ENCODE measurements at regions not wholly inside any gene's neighbourhood (a gene's known extent, or its start where the extent isn't known, plus 50 kb on each side); places are given as distances from the start of the nearest gene placed in this dataset.
"Not testable (repeated sequence)": the region's sequence is repeated elsewhere in the genome, so short reads cannot be mapped to it uniquely, and the experiment has no call there.

DNA sequence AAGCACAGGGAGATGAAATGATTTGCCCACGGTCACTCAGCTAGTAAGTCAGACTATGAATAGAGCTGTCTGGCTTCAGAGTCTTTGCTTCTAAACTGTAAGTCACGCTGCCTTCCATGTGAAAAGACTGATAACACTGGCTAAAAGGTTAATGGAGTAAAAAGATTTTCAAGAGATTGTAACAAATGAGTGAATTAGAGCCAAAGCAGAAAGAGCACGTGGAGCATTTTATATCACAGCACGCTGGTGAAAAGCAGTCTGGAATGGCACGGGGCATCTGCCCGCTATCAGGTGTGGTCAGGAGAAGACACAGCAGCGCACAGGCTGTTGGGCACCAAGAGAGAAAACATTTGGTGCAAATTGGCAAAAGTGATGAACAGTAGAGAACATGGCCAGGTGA lies 144.8 kb upstream of the GALNT2 start:
- Histone ChIP-seq H3K9me3 (ENCODE audit: low read depth) (no peaks in the 10 kb centered on the region), H3K27me3 (replicated peaks; ENCODE audit: insufficient read depth) (no peaks in the 10 kb centered on the region), H3K36me3 (ENCODE audit: low read depth) (no peaks in the 10 kb centered on the region), H3F3A (ENCODE audit: insufficient read depth) (no peaks in the 10 kb centered on the region), H3K9ac (no peak overlapping the region), H3K4me2 (ENCODE audit: unreplicated experiment) (no peak overlapping the region), H3K9me2 (ENCODE audit: insufficient read depth) (no peaks in the 10 kb centered on the region), H2AFZ (no peak overlapping the region), H3K79me2 (ENCODE audit: insufficient read depth) (no peaks in the 10 kb centered on the region), H3K27ac (no peak overlapping the region), H4K20me1 (ENCODE audit: insufficient read depth) (no peaks in the 10 kb centered on the region), H3K4me1 (ENCODE audit: insufficient read depth) (no peaks in the 10 kb centered on the region), H3K4me3 (no peak overlapping the region)
- TF ChIP-seq EZH2 (IDR thresholded peaks at IDR 0.05; ENCODE audit: insufficient read depth, poor library complexity, severe bottlenecking) (no peak), EZH2phosphoT487 (IDR thresholded peaks at IDR 0.05; ENCODE audit: insufficient read depth, low read depth) (no peak)
- in situ Hi-C loops (cut with MboI), result no loop called here
- WGBS, 2 experiments (ENCODE audit: low coverage in 1 of 2, low lambda C conversion rate in 2 of 2, missing lambda C conversion rate in 2 of 2), result 38 to 42% methylated on average over 7 of the region's 7 CpGs
- no peak for DNase-seq

DNA sequence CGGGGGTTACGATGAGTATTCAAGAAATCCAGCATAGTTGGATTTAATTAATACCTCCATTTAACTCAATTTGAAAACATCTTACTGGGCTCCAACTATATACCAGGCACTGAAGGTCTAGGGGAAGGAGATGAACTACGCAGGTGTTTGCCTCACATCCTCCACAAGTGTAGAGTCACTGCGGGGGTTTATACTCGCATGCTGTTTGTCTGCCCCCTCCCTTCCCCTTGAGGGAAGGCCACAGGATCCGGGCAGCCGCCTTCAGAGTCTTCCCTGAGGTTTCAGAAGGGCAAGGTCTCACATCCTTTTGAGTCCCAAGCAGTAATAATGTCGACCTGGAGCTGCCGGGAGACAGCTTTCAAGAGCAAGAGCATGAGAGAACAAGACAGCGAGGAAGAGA lies 142.4 kb upstream of the GALNT2 start:
- no peak overlapping the region for H3K4me3 ChIP-seq
- H3K36me3 ChIP-seq (ENCODE audit: low read depth), result no peaks in the 10 kb centered on the region
- no peak overlapping the region for H3K27ac ChIP-seq
- TF ChIP-seq EZH2 (IDR thresholded peaks at IDR 0.05; ENCODE audit: insufficient read depth, poor library complexity, severe bottlenecking) (no peak), EZH2phosphoT487 (IDR thresholded peaks at IDR 0.05; ENCODE audit: insufficient read depth, low read depth) (no peak)
- H3K9me3 ChIP-seq (ENCODE audit: low read depth), result no peaks in the 10 kb centered on the region
- in situ Hi-C loops (cut with MboI), result no loop called here
- H4K20me1 ChIP-seq (ENCODE audit: insufficient read depth), result no peaks in the 10 kb centered on the region
- DNase-seq, result no peak
- no peaks in the 10 kb centered on the region for H3F3A ChIP-seq (ENCODE audit: insufficient read depth)
- WGBS, 2 experiments (ENCODE audit: low coverage in 1 of 2, low lambda C conversion rate in 2 of 2, missing lambda C conversion rate in 2 of 2), result 56 to 58% methylated on average over 10 of the region's 10 CpGs
- no peaks in the 10 kb centered on the region for H3K9me2 ChIP-seq (ENCODE audit: insufficient read depth)
- no peak overlapping the region for H2AFZ ChIP-seq
- no peaks in the 10 kb centered on the region for H3K27me3 ChIP-seq (replicated peaks; ENCODE audit: insufficient read depth)
- no peaks in the 10 kb centered on the region for H3K79me2 ChIP-seq (ENCODE audit: insufficient read depth)
- H3K9ac ChIP-seq, result no peak overlapping the region
- H3K4me2 ChIP-seq (ENCODE audit: unreplicated experiment), result no peak overlapping the region
- H3K4me1 ChIP-seq (ENCODE audit: insufficient read depth), result no peaks in the 10 kb centered on the region

DNA sequence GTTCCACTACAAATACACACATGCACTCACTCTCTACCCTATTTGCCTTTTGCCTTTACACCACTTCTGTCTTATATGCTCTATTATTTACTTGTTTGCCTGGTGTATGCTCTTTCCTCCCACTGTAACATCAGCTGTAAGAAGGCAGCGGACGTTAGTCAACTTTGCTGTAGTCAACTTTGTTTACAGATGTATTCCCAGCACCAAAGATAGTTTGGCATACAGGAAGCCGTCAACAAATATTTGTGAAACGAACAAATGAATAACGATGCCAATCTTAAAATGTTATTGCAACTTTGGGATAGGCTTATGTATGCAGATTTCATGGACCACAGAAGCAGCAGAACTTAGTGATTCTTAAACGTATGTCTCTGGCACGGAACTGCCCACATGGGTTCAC lies 138.3 kb upstream of the GALNT2 start:
- no peak overlapping the region for H3K27ac ChIP-seq
- H3K9me3 ChIP-seq (ENCODE audit: low read depth), result no peaks in the 10 kb centered on the region
- no peaks in the 10 kb centered on the region for H3K27me3 ChIP-seq (replicated peaks; ENCODE audit: insufficient read depth)
- H3K4me1 ChIP-seq (ENCODE audit: insufficient read depth), result no peaks in the 10 kb centered on the region
- no peak for TF ChIP-seq EZH2 (IDR thresholded peaks at IDR 0.05; ENCODE audit: insufficient read depth, poor library complexity, severe bottlenecking)
- no peak for TF ChIP-seq EZH2phosphoT487 (IDR thresholded peaks at IDR 0.05; ENCODE audit: insufficient read depth, low read depth)
- no peaks in the 10 kb centered on the region for H3F3A ChIP-seq (ENCODE audit: insufficient read depth)
- in situ Hi-C loops (cut with MboI), result no loop called here
- no peak overlapping the region for H3K4me3 ChIP-seq
- no peak for DNase-seq
- no peaks in the 10 kb centered on the region for H4K20me1 ChIP-seq (ENCODE audit: insufficient read depth)
- no peak overlapping the region for H2AFZ ChIP-seq
- no peak overlapping the region for H3K4me2 ChIP-seq (ENCODE audit: unreplicated experiment)
- 55 to 58% methylated on average over 7 of the region's 7 CpGs for WGBS, 2 experiments (ENCODE audit: low coverage in 1 of 2, low lambda C conversion rate in 2 of 2, missing lambda C conversion rate in 2 of 2)
- no peaks in the 10 kb centered on the region for H3K9me2 ChIP-seq (ENCODE audit: insufficient read depth)
- H3K9ac ChIP-seq, result no peak overlapping the region
- H3K79me2 ChIP-seq (ENCODE audit: insufficient read depth), result no peaks in the 10 kb centered on the region
- no peaks in the 10 kb centered on the region for H3K36me3 ChIP-seq (ENCODE audit: low read depth)

DNA sequence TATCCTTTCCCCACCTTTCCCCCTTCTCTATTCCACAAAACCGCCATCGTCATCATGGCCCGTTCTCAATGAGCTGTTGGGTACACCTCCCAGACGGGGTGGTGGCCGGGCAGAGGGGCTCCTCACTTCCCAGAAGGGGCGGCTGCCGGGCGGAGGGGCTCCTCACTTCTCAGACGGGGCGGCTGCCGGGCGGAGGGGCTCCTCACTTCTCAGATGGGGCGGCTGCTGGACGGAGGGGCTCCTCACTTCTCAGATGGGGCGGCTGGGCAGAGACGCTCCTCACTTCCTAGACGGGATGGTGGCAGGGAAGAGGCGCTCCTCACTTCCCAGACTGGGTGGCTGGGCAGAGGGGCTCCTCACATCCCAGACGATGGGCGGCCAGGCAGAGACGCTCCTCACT lies 135.3 kb upstream of the GALNT2 start:
- H4K20me1 ChIP-seq (ENCODE audit: insufficient read depth); H3K9me3 ChIP-seq (ENCODE audit: low read depth); H3K27me3 ChIP-seq (replicated peaks; ENCODE audit: insufficient read depth); in situ Hi-C loops (cut with MboI); H3K36me3 ChIP-seq (ENCODE audit: low read depth); H3K27ac ChIP-seq; H3K9me2 ChIP-seq (ENCODE audit: insufficient read depth); H3K79me2 ChIP-seq (ENCODE audit: insufficient read depth); H3K4me2 ChIP-seq (ENCODE audit: unreplicated experiment); H3F3A ChIP-seq (ENCODE audit: insufficient read depth); H3K4me3 ChIP-seq; H3K4me1 ChIP-seq (ENCODE audit: insufficient read depth); DNase-seq; H3K9ac ChIP-seq; H2AFZ ChIP-seq: not testable (repeated sequence)
- 64 to 73% methylated on average over 9 to 21 of the region's 21 CpGs for WGBS, 2 experiments (ENCODE audit: low coverage in 1 of 2, low lambda C conversion rate in 2 of 2, missing lambda C conversion rate in 2 of 2)

DNA sequence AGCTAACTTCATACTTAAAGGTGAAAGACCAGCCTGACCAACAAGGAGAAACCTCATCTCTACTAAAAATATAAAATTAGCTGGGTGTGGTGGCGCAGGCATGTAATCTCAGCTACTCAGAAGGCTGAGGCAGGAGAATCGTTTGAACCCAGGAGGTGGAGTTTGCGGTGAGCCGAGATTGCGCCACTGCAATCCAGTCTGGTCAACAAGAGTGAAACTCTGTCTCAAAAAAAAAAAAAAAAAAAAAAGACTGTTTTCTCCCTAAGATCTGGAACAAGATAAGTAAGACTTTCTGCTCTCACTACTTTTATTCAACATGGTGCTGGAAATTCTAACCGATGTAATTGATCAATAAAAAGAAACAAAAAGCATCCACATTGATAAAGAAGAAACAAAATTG lies 131.9 kb upstream of the GALNT2 start:
- H3K27ac ChIP-seq; H4K20me1 ChIP-seq (ENCODE audit: insufficient read depth): not testable (repeated sequence)

More for the DNA sequence above, 131.9 kb upstream of the GALNT2 start:
- H3K9me2 ChIP-seq (ENCODE audit: insufficient read depth); in situ Hi-C loops (cut with MboI); H3K9ac ChIP-seq; H3K79me2 ChIP-seq (ENCODE audit: insufficient read depth); H3F3A ChIP-seq (ENCODE audit: insufficient read depth); H3K4me1 ChIP-seq (ENCODE audit: insufficient read depth); H3K4me2 ChIP-seq (ENCODE audit: unreplicated experiment); H3K4me3 ChIP-seq; H3K9me3 ChIP-seq (ENCODE audit: low read depth); H3K27me3 ChIP-seq (replicated peaks; ENCODE audit: insufficient read depth); H3K36me3 ChIP-seq (ENCODE audit: low read depth); DNase-seq; H2AFZ ChIP-seq: not testable (repeated sequence)
- WGBS, 2 experiments (ENCODE audit: low coverage in 1 of 2, low lambda C conversion rate in 2 of 2, missing lambda C conversion rate in 2 of 2), result 65 to 77% methylated on average over 6 of the region's 6 CpGs

Data from GM23248 (cell line).